ENCODE measurements at regions not wholly inside any gene's neighbourhood (a gene's known extent, or its start where the extent isn't known, plus 50 kb on each side); places are given as distances from the start of the nearest gene placed in this dataset.

DNA sequence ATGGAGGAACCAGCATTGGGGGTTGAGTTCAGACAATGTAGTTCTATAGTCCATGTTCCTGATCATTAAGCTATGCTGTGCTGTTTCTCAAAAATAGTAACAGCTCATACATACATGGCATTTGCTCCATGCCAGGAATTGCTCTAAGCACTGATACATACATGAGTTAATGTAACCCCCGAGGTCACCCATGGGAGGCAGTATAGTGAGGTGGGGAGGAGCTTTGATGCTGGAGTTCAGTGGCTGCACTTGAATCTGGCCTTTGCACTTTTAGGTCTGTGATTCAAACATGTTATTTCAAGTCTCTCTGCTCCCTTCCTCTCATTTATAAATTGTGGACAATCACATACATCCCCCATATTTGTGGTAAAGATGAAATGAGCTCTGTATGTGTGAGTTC is 223.1 kb upstream of the WSB1 start:
- TF ChIP-seq, protein P1, sequence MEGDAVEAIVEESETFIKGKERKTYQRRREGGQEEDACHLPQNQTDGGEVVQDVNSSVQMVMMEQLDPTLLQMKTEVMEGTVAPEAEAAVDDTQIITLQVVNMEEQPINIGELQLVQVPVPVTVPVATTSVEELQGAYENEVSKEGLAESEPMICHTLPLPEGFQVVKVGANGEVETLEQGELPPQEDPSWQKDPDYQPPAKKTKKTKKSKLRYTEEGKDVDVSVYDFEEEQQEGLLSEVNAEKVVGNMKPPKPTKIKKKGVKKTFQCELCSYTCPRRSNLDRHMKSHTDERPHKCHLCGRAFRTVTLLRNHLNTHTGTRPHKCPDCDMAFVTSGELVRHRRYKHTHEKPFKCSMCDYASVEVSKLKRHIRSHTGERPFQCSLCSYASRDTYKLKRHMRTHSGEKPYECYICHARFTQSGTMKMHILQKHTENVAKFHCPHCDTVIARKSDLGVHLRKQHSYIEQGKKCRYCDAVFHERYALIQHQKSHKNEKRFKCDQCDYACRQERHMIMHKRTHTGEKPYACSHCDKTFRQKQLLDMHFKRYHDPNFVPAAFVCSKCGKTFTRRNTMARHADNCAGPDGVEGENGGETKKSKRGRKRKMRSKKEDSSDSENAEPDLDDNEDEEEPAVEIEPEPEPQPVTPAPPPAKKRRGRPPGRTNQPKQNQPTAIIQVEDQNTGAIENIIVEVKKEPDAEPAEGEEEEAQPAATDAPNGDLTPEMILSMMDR (IDR thresholded peaks at IDR 0.05; ENCODE audit: extremely low read depth, missing control alignments): no peak
- DNase-seq (ENCODE audit: low spot score): no peak

DNA sequence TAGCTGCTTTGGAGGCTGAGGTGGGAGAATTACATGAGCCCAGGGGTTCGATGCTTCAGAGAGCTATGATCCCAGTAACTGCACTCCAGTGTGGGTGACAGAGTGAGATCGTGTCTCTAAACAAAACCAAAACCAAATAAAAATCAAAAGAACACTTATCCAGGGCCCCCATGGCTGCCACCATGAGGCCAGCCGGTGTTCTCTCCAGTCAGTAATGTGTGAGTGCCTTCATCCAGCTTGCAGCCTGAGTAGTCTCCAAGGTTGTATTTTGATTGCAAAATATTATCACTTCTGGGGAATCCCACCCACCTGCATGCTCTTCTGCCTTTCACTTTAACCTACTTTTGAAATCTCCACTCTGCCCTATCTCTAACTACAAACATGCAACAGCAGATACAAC is 221.0 kb upstream of the WSB1 start:
- no peak for DNase-seq (ENCODE audit: low spot score)
- TF ChIP-seq, protein P1 (IDR thresholded peaks at IDR 0.05; ENCODE audit: extremely low read depth, missing control alignments): no peak

DNA sequence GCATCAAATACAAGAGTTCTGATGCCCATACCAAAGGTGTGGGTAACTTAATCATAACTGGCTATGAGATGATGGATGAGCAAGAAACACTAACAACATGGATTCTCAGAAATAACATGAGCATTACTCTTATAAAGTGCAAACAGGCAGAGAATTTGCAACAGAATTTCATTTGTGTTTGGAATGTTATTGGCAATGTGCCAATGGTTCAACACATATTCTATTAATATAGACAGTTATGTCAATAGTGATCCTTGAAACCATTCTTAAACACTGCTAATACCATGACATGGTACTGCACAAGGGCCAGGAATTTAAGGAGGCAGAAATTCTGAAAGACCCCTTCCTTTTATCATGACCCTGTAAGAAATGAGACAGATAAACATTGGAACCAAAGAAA is 217.1 kb upstream of the WSB1 start:
- DNase-seq (ENCODE audit: low spot score): no peak
- TF ChIP-seq, protein P1 (IDR thresholded peaks at IDR 0.05; ENCODE audit: extremely low read depth, missing control alignments): no peak

DNA sequence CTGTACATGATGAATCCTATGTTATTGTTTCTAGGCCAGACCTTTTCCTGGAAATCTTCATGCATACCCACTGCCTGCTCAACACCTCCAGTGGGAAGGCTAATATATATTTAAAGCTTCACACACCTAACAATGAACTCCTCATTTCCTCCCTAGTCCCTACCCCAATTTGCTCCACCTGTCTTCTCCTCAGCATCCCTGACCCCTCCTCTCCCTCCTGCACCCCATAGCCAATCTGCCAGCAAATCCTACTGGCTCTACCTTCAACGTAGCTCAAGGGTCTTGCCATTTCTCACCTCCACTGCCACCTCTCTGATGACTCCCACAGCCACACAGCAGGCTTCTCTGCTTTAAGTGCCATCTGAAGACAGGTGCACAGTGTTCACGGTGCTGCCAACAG is 215.6 kb upstream of the WSB1 start:
- DNase-seq (ENCODE audit: low spot score): no peak
- TF ChIP-seq, protein P1 (IDR thresholded peaks at IDR 0.05; ENCODE audit: extremely low read depth, missing control alignments): no peak

DNA sequence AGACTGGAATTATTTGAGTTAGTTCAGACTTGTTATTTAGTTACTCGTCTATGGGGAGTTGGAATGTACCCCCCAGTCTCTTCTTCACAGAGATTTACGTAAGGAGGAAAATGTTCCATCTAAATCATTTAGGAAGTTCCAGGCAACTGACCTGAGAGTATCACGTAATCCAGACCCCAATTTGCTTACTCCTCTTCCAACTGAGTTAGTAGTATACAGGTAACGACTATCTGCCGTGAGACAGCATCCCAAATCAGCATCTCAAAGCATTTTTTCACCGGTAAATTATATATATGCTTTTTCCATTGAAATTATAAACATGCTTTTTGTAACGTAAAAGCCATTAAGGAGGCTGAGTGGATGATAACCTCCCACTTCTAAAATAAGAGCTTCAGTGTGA is 214.3 kb upstream of the WSB1 start:
- TF ChIP-seq, protein P1 (IDR thresholded peaks at IDR 0.05; ENCODE audit: extremely low read depth, missing control alignments): no peak
- DNase-seq (ENCODE audit: low spot score): no peak

DNA sequence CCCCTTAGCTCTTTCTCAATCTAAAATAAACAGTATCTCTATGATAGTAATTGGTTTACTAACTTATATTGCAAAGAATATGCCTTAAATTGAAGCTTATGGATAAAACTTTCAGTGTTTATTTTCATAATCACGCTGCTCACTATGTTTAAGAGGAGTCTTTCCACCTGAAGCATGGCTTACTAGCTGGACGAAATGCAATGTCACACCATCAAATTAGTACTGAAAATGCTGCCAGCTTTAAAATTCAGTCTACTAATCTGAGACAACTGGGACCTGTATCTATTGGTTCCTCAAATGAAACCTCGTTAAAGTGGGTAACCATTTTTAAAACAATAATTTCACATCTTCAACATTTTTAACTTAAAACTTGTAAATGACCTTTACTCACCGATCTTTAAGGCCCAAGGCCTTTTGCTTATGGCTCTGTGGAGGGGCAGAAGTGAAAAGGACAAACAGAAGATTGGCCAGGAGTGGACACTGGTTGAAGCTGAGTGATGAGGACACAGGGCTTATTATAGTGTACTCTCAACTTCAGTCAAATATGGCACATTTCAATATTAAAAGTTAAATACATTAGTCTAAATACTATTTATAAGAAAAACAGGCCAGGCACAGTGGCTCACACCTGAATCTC is 212.8 kb upstream of the WSB1 start:
- DNase-seq (ENCODE audit: low spot score): no peak
- TF ChIP-seq, protein P1 (IDR thresholded peaks at IDR 0.05; ENCODE audit: extremely low read depth, missing control alignments): no peak

DNA sequence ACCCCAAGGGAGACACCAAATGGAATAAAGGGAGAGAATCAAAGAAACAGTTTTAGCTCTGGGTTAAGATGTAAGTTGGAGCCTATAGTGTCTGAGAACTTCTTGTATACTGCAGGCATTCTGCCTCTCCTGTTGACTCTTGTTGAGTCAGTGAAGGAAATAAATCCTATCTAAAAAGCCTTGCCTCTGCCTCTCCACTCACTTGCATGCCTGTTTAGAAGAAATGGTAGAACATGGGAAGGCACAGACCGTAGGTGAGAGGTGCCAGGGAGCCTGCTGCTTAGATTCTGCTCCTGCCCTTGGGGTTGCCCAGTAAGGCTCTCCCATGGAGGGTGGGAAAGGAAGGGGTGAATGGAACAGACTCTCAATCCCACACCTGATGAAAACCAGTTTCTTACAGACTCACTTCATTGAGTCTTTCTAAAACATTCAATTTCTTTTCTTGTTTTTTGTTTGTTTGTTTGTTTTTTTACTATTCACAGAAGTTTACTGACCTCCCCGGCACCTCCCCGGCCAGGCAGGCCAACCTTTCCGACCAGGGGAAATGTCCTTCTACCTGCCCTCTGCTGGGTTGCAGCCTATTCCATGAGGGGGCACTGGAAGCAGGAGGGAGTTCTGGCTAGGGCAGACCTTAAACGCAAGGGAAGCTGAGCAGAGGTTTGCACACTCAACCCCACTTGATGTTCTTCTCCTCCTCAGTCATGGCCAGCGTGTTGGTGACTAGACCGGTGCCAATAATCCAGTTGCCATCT is 211.7 kb upstream of the WSB1 start:
- TF ChIP-seq, protein P1 (IDR thresholded peaks at IDR 0.05; ENCODE audit: extremely low read depth, missing control alignments): no peak
- no peak for DNase-seq (ENCODE audit: low spot score)
